WTC11 (cell line): ENCODE measurements at regions not wholly inside any gene's neighbourhood (a gene's known extent, or its start where the extent isn't known, plus 50 kb on each side); places are given as distances from the start of the nearest gene placed in this dataset.

Source experiments
- ATAC-seq: fragments of 200-7000 bp; cut with Tn5 transposase; 2 replicates; pipeline ENCODE4 v1.10.0; 2021; ENCODE audit warnings: mild to moderate bottlenecking, moderate library complexity
- CTCF ChIA-PET: fragments of 300-600 bp; sonication (Branson Sonifier 250); formaldehyde crosslinking; loops from one replicate; lab custom pipeline; 2021; ENCODE audit warnings: antibody characterized with exemption; lab: Charles Lee
- POLR2A ChIA-PET: fragments of 350-600 bp; sonication (Branson Sonifier 250); formaldehyde crosslinking; loops from one replicate; lab custom pipeline; 2021; ENCODE audit warnings: antibody characterized with exemption; lab: Charles Lee
- DNase-seq: peaks from one replicate; pipeline ENCODE4 v3.0.0; 2021; ENCODE audit warnings: low spot score
- H3K27ac Mint-ChIP-seq: 2 replicates; pipeline ENCODE4 v1.8.0; 2021; ENCODE audit warnings: mixed read lengths
- H3K27me3 Mint-ChIP-seq: 2 replicates; pipeline ENCODE4 v1.8.0; 2021; ENCODE audit warnings: low read depth, mild to moderate bottlenecking, moderate library complexity, mixed read lengths
- H3K36me3 Mint-ChIP-seq: 2 replicates; pipeline ENCODE4 v1.8.0; 2021; ENCODE audit warnings: mixed read lengths
- H3K4me1 Mint-ChIP-seq: 2 replicates; pipeline ENCODE4 v1.8.0; 2022; ENCODE audit warnings: mixed read lengths
- H3K4me3 Mint-ChIP-seq: 2 replicates; pipeline ENCODE4 v1.8.0; 2021; ENCODE audit warnings: mild to moderate bottlenecking, moderate library complexity, mixed read lengths
- H3K9me3 Mint-ChIP-seq: 2 replicates; pipeline ENCODE4 v1.8.0; 2021; ENCODE audit warnings: mixed read lengths
- CREB1 ChIP-seq: sonication (generic); formaldehyde crosslinking; IDR thresholded peaks from 2 replicates; pipeline ENCODE4 v1.8.0; 2023; ENCODE audit warnings: mild to moderate bottlenecking, missing genetic modification reagents
- IRF2 ChIP-seq: sonication (generic); formaldehyde crosslinking; IDR thresholded peaks from 2 replicates; pipeline ENCODE4 v1.8.0; 2022; ENCODE audit warnings: low read depth, missing genetic modification reagents, borderline replicate concordance
- NR1H2 ChIP-seq: sonication (generic); formaldehyde crosslinking; IDR thresholded peaks from 2 replicates; pipeline ENCODE4 v1.9.0; 2021; ENCODE audit warnings: mild to moderate bottlenecking, moderate library complexity, missing genetic modification reagents
- NR2C2 ChIP-seq: sonication (generic); formaldehyde crosslinking; IDR thresholded peaks from 2 replicates; pipeline ENCODE4 v1.8.0; 2022; ENCODE audit warnings: mild to moderate bottlenecking, missing genetic modification reagents
- TCF7 ChIP-seq: sonication (generic); formaldehyde crosslinking; IDR thresholded peaks from 2 replicates; pipeline ENCODE4 v1.8.0; 2022; ENCODE audit warnings: mild to moderate bottlenecking, low read depth, missing genetic modification reagents, moderate library complexity
- TEAD1 ChIP-seq: sonication (generic); formaldehyde crosslinking; IDR thresholded peaks from 2 replicates; pipeline ENCODE4 v1.8.0; 2022; ENCODE audit warnings: mild to moderate bottlenecking, missing genetic modification reagents
- ZNF232 ChIP-seq: sonication (generic); formaldehyde crosslinking; IDR thresholded peaks from 2 replicates; pipeline ENCODE4 v1.8.0; 2022; ENCODE audit warnings: mild to moderate bottlenecking, missing genetic modification reagents
- ZNF532 ChIP-seq: fragments of 250-450 bp; sonication (Bioruptor Pico); IDR thresholded peaks from 2 replicates; pipeline ENCODE4 v1.9.0; 2021; ENCODE audit warnings: mild to moderate bottlenecking, borderline replicate concordance
- TF ChIP-seq, protein P1 (sequence below): sonication (generic); formaldehyde crosslinking; IDR thresholded peaks from 2 replicates; pipeline ENCODE4 v1.8.0; 2022; ENCODE audit warnings: mild to moderate bottlenecking, missing genetic modification reagents
- TF ChIP-seq, protein P2 (sequence below): sonication (generic); formaldehyde crosslinking; IDR thresholded peaks from 2 replicates; pipeline ENCODE4 v1.8.1; 2023; ENCODE audit warnings: mild to moderate bottlenecking, missing genetic modification reagents
- TF ChIP-seq, protein P3 (sequence below): sonication (generic); formaldehyde crosslinking; IDR thresholded peaks from 2 replicates; pipeline ENCODE4 v1.8.0; 2022; ENCODE audit warnings: missing genetic modification reagents
- TF ChIP-seq, protein P4 (sequence below): sonication (generic); formaldehyde crosslinking; IDR thresholded peaks from 2 replicates; pipeline ENCODE4 v1.8.1; 2023; ENCODE audit warnings: mild to moderate bottlenecking, missing genetic modification reagents, moderate library complexity
- TF ChIP-seq, protein P5 (sequence below): fragments of 250-450 bp; sonication (Bioruptor Pico); IDR thresholded peaks from 2 replicates; pipeline ENCODE4 v1.9.0; 2021; ENCODE audit warnings: moderate library complexity, mild to moderate bottlenecking, inconsistent platforms, borderline replicate concordance

- TF ChIP-seq ZNF532 (CRISPR knock-in tag) = no peak
- TF ChIP-seq, protein P1, sequence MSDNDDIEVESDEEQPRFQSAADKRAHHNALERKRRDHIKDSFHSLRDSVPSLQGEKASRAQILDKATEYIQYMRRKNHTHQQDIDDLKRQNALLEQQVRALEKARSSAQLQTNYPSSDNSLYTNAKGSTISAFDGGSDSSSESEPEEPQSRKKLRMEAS (CRISPR knock-in tag) = no peak
- no peak for TF ChIP-seq NR1H2 (CRISPR knock-in tag)
- no peak for TF ChIP-seq CREB1
- TF ChIP-seq, protein P2, sequence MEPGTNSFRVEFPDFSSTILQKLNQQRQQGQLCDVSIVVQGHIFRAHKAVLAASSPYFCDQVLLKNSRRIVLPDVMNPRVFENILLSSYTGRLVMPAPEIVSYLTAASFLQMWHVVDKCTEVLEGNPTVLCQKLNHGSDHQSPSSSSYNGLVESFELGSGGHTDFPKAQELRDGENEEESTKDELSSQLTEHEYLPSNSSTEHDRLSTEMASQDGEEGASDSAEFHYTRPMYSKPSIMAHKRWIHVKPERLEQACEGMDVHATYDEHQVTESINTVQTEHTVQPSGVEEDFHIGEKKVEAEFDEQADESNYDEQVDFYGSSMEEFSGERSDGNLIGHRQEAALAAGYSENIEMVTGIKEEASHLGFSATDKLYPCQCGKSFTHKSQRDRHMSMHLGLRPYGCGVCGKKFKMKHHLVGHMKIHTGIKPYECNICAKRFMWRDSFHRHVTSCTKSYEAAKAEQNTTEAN (CRISPR knock-in tag) = no peak
- TF ChIP-seq, all 79 proteins: peak for 0
Measured at GRCh38 chr6:2468601-2468955, 223.2 kb upstream of the GMDS start (continued).

- H3K4me1 Mint-ChIP-seq = peaks cover 35% of the 10 kb centered on the region
- H3K36me3 Mint-ChIP-seq = no peaks in the 10 kb centered on the region
- ChIA-PET POLR2A (interaction anchor here (0.6 kb wide), 1 partner anchor 729 kb away, joined by 4 read pairs; no protein-coding TSS in a partner anchor), CTCF (interaction anchor here (0.6 to 1.4 kb wide), 4 partner anchors 166 to 1442 kb away, joined by 3 to 6 read pairs (median 4); no protein-coding TSS in a partner anchor)
- peaks cover 4% of the 10 kb centered on the region for H3K27me3 Mint-ChIP-seq
- DNase-seq (no peak), ATAC-seq (peak; percentile 55)
- TF ChIP-seq, protein P3, sequence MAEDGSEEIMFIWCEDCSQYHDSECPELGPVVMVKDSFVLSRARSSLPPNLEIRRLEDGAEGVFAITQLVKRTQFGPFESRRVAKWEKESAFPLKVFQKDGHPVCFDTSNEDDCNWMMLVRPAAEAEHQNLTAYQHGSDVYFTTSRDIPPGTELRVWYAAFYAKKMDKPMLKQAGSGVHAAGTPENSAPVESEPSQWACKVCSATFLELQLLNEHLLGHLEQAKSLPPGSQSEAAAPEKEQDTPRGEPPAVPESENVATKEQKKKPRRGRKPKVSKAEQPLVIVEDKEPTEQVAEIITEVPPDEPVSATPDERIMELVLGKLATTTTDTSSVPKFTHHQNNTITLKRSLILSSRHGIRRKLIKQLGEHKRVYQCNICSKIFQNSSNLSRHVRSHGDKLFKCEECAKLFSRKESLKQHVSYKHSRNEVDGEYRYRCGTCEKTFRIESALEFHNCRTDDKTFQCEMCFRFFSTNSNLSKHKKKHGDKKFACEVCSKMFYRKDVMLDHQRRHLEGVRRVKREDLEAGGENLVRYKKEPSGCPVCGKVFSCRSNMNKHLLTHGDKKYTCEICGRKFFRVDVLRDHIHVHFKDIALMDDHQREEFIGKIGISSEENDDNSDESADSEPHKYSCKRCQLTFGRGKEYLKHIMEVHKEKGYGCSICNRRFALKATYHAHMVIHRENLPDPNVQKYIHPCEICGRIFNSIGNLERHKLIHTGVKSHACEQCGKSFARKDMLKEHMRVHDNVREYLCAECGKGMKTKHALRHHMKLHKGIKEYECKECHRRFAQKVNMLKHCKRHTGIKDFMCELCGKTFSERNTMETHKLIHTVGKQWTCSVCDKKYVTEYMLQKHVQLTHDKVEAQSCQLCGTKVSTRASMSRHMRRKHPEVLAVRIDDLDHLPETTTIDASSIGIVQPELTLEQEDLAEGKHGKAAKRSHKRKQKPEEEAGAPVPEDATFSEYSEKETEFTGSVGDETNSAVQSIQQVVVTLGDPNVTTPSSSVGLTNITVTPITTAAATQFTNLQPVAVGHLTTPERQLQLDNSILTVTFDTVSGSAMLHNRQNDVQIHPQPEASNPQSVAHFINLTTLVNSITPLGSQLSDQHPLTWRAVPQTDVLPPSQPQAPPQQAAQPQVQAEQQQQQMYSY (CRISPR knock-in tag) = no peak
- TF ChIP-seq IRF2 (CRISPR knock-in tag) = no peak
- TF ChIP-seq ZNF232 (CRISPR knock-in tag) = no peak
- no peak overlapping the region for H3K27ac Mint-ChIP-seq
- peak overlapping the region; percentile 50 for H3K4me3 Mint-ChIP-seq
- no peaks in the 10 kb centered on the region for H3K9me3 Mint-ChIP-seq
Measured at GRCh38 chr6:2467929-2468600, 222.7 kb upstream of the GMDS start.

- POLR2A ChIA-PET = interaction anchor here (1.1 kb wide), 1 partner anchor 51 kb away, joined by 3 read pairs; no protein-coding TSS in a partner anchor
- no peak overlapping the region for H3K27ac Mint-ChIP-seq
- H3K4me3 Mint-ChIP-seq = no peak overlapping the region
- DNase-seq (no peak), ATAC-seq (no peak)
- H3K36me3 Mint-ChIP-seq = no peaks in the 10 kb centered on the region
- CTCF ChIA-PET = interaction anchor here (1.2 kb wide), 1 partner anchor 16 kb away, joined by 4 read pairs; no protein-coding TSS in a partner anchor
- peaks cover 32% of the 10 kb centered on the region for H3K4me1 Mint-ChIP-seq
- H3K27me3 Mint-ChIP-seq = peaks cover 4% of the 10 kb centered on the region
- TF ChIP-seq CREB1 = no peak
- no peak for TF ChIP-seq NR2C2 (CRISPR knock-in tag)
- TF ChIP-seq, protein P4, sequence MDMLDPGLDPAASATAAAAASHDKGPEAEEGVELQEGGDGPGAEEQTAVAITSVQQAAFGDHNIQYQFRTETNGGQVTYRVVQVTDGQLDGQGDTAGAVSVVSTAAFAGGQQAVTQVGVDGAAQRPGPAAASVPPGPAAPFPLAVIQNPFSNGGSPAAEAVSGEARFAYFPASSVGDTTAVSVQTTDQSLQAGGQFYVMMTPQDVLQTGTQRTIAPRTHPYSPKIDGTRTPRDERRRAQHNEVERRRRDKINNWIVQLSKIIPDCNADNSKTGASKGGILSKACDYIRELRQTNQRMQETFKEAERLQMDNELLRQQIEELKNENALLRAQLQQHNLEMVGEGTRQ (CRISPR knock-in tag) = no peak
- TF ChIP-seq, protein P5, sequence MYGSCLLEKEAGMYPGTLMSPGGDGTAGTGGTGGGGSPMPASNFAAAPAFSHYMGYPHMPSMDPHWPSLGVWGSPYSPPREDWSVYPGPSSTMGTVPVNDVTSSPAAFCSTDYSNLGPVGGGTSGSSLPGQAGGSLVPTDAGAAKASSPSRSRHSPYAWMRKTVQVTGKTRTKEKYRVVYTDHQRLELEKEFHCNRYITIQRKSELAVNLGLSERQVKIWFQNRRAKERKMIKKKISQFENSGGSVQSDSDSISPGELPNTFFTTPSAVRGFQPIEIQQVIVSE (CRISPR knock-in tag) = no peak
- TF ChIP-seq TEAD1 (CRISPR knock-in tag) = no peak
- no peak for TF ChIP-seq IRF2 (CRISPR knock-in tag)
- no peak for TF ChIP-seq TCF7
- H3K9me3 Mint-ChIP-seq = no peaks in the 10 kb centered on the region
Measured at GRCh38 chr6:2465336-2465735, 219.9 kb upstream of the GMDS start.
